GM23338 (cell line): ENCODE measurements at regions not wholly inside any gene's neighbourhood (a gene's known extent, or its start where the extent isn't known, plus 50 kb on each side); places are given as distances from the start of the nearest gene placed in this dataset.

Experiments
- ATAC-seq: fragments of 200-7000 bp; cut with Tn5 transposase; 3 replicates; pipeline ENCODE4 v1.9.1; 2020
- DNase-seq: peaks from one replicate; pipeline ENCODE4 v3.0.0-alpha.2; 2015; ENCODE audit warnings: low spot score
- H2AFZ ChIP-seq: fragments of 200-600 bp; sonication (generic); 2 replicates; pipeline ENCODE4 v1.8.0; 2016; ENCODE audit warnings: antibody characterized with exemption, mild to moderate bottlenecking, moderate library complexity
- H3F3A ChIP-seq: fragments of 200-600 bp; sonication (generic); replicated peaks from 2 replicates; pipeline ENCODE4 v1.8.0; 2017; ENCODE audit warnings: antibody characterized with exemption, mixed run types, low read depth
- H3K27ac ChIP-seq: fragments of 200-600 bp; sonication (generic); 2 replicates; pipeline ENCODE4 v1.6.1; 2016; ENCODE audit warnings: low read depth
- H3K27me3 ChIP-seq: fragments of 200-600 bp; sonication (generic); 2 replicates; pipeline ENCODE4 v1.8.0; 2016; ENCODE audit warnings: mild to moderate bottlenecking, mixed run types, moderate library complexity; ENCODE audit not compliant: insufficient read depth
- H3K36me3 ChIP-seq: fragments of 200-600 bp; sonication (generic); 2 replicates; pipeline ENCODE4 v1.8.0; 2016; ENCODE audit warnings: mild to moderate bottlenecking; ENCODE audit not compliant: insufficient read depth
- H3K4me1 ChIP-seq: fragments of 200-600 bp; sonication (generic); 2 replicates; pipeline ENCODE4 v1.8.0; 2016; ENCODE audit warnings: mild to moderate bottlenecking, moderate library complexity; ENCODE audit not compliant: insufficient read depth
- H3K4me2 ChIP-seq: fragments of 200-600 bp; sonication (generic); 2 replicates; pipeline ENCODE4 v1.7.1; 2017; ENCODE audit warnings: mixed run types
- H3K4me3 ChIP-seq: fragments of 200-600 bp; sonication (generic); 2 replicates; pipeline ENCODE4 v1.6.1; 2016; ENCODE audit warnings: mixed run types
- H3K79me2 ChIP-seq: fragments of 200-600 bp; sonication (generic); replicated peaks from 2 replicates; pipeline ENCODE4 v1.8.0; 2017; ENCODE audit warnings: mild to moderate bottlenecking; ENCODE audit not compliant: insufficient read depth
- H3K9me2 ChIP-seq: fragments of 200-600 bp; sonication (generic); 2 replicates; pipeline ENCODE4 v1.8.0; 2017; ENCODE audit not compliant: insufficient read depth
- H4K20me1 ChIP-seq: fragments of 200-600 bp; sonication (generic); replicated peaks from 2 replicates; pipeline ENCODE4 v1.8.0; 2017; ENCODE audit warnings: mild to moderate bottlenecking; ENCODE audit not compliant: insufficient read depth
- H3K27ac Mint-ChIP-seq: 2 replicates; pipeline ENCODE4 v1.8.0; 2020; ENCODE audit warnings: inconsistent platforms, mild to moderate bottlenecking, moderate library complexity, mixed read lengths
- H3K27me3 Mint-ChIP-seq: 3 replicates; pipeline ENCODE4 v1.8.0; 2022; ENCODE audit warnings: low read depth, mild to moderate bottlenecking, moderate library complexity, mixed read lengths, inconsistent platforms; ENCODE audit not compliant: insufficient read depth, poor library complexity
- H3K36me3 Mint-ChIP-seq: 3 replicates; pipeline ENCODE4 v1.8.0; 2021; ENCODE audit warnings: low read depth, mild to moderate bottlenecking, inconsistent platforms, moderate library complexity, mixed read lengths
- H3K4me1 Mint-ChIP-seq: 3 replicates; pipeline ENCODE4 v1.8.0; 2020; ENCODE audit warnings: mild to moderate bottlenecking, inconsistent platforms, mixed read lengths
- H3K4me3 Mint-ChIP-seq: 3 replicates; pipeline ENCODE4 v1.8.0; 2021; ENCODE audit warnings: moderate library complexity, mild to moderate bottlenecking, inconsistent platforms, mixed read lengths
- H3K9me3 Mint-ChIP-seq: 3 replicates; pipeline ENCODE4 v1.8.0; 2020; ENCODE audit warnings: moderate library complexity, mild to moderate bottlenecking, inconsistent platforms, mixed read lengths
- CREB1 ChIP-seq: fragments of 250-450 bp; sonication (Bioruptor Pico); IDR thresholded peaks from 2 replicates; pipeline ENCODE4 v1.5.0; 2020; ENCODE audit warnings: low read depth, mild to moderate bottlenecking, moderate library complexity
- ETS1 ChIP-seq: IDR thresholded peaks from 2 replicates; pipeline ENCODE4 v1.6.1; 2016; ENCODE audit warnings: antibody characterized with exemption
- EZH2 ChIP-seq: fragments of 200-600 bp; sonication (generic); IDR thresholded peaks from one replicate; pipeline ENCODE4 v1.8.0; 2017; ENCODE audit warnings: antibody characterized with exemption, mild to moderate bottlenecking, low read depth; ENCODE audit not compliant: unreplicated experiment
- EZH2phosphoT487 ChIP-seq: fragments of 200-600 bp; sonication (generic); IDR thresholded peaks from one replicate; pipeline ENCODE4 v1.8.1; 2018; ENCODE audit warnings: antibody characterized with exemption; ENCODE audit not compliant: unreplicated experiment
- POLR2AphosphoS5 ChIP-seq: IDR thresholded peaks from 2 replicates; pipeline ENCODE4 v1.6.1; 2016; ENCODE audit warnings: antibody characterized with exemption, low read depth
- ZNF114 ChIP-seq: fragments of 250-450 bp; sonication (Bioruptor Pico); IDR thresholded peaks from 2 replicates; pipeline ENCODE4 v1.5.0; 2020; ENCODE audit warnings: mild to moderate bottlenecking, moderate library complexity
- ZNF331 ChIP-seq: fragments of 250-450 bp; sonication (Bioruptor Pico); IDR thresholded peaks from 2 replicates; pipeline ENCODE4 v1.5.0; 2020; ENCODE audit warnings: low read depth, mild to moderate bottlenecking, moderate library complexity
- TF ChIP-seq, protein P1 (sequence below): fragments of 250-450 bp; sonication (Bioruptor Pico); IDR thresholded peaks from 2 replicates; pipeline ENCODE4 v1.5.0; 2020; ENCODE audit warnings: mild to moderate bottlenecking, moderate library complexity
- TF ChIP-seq, protein P2 (sequence below): IDR thresholded peaks from one replicate; pipeline ENCODE4 v1.6.1; 2018; ENCODE audit warnings: antibody characterized with exemption; ENCODE audit not compliant: unreplicated experiment

DNA sequence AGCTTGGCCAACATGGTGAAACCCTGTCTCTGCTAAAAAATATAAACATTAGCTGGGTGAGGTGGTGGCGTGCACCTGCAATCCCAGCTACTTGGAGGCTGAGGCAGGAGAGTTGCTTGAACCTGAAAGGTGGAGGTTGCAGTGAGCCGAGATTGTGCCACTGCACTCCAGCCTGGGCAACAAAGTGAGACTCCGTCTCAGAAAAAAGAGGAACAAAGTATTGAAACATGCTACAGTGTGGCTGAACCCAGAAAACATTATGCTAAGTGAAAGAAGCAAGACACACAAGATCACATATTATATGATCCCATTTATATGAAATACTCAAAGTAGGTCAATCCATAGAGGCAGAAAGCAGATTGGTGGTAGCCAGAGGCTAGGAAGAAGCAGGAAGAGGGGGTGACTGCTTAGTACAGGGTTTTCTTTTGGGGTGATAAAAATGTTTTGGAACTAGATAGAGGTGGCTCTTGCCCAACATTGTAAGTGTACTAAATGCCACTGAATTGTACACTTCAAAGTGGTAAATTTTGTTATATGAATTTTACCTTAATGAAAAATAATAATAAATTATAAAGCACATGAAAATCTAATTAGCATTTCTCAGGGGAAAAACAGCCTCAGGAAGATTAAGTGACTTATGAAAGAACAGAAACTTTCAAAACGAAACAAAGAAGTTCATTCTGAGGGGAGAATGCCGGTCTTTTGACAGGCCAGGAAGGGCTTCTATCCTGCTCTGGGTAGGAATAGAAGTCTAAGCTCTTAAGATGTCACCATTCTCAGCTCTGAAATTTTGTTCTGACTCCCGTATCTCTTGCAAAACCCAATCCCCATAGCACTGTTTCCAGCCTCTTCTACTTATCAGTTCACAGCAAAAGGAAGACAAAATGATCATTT, 161.1 kb upstream of the TBCA start:
- peaks cover 2% of the 10 kb centered on the region for H3K27me3 Mint-ChIP-seq
- peaks cover 5% of the 10 kb centered on the region for H3K9me2 ChIP-seq

More for the DNA sequence above, 161.1 kb upstream of the TBCA start:
- Histone ChIP-seq H3K4me2 (no peak overlapping the region), H2AFZ (no peak overlapping the region), H4K20me1 (no peaks in the 10 kb centered on the region), H3K79me2 (no peaks in the 10 kb centered on the region), H3K36me3 (no peaks in the 10 kb centered on the region), H3K4me1 (no peaks in the 10 kb centered on the region), H3K27ac (no peak overlapping the region), H3K27me3 (no peaks in the 10 kb centered on the region), H3K4me3 (no peak overlapping the region), H3F3A (no peaks in the 10 kb centered on the region)
- DNase-seq (no peak), ATAC-seq (no peak)
- Mint-ChIP-seq H3K36me3 (no peaks in the 10 kb centered on the region; the same call in 2 of the 3 replicates), H3K9me3 (peaks cover 3% of the 10 kb centered on the region; the same call in 2 of the 3 replicates), H3K4me1 (peaks cover 9% of the 10 kb centered on the region), H3K4me3 (no peak overlapping the region), H3K27ac (no peak overlapping the region)
- TF ChIP-seq EZH2phosphoT487 (no peak), EZH2 (no peak), ETS1 (no peak), ZNF114 (CRISPR knock-in tag) (no peak), CREB1 (CRISPR knock-in tag) (no peak), POLR2AphosphoS5 (no peak), ZNF331 (CRISPR knock-in tag) (no peak)
- TF ChIP-seq, protein P1, sequence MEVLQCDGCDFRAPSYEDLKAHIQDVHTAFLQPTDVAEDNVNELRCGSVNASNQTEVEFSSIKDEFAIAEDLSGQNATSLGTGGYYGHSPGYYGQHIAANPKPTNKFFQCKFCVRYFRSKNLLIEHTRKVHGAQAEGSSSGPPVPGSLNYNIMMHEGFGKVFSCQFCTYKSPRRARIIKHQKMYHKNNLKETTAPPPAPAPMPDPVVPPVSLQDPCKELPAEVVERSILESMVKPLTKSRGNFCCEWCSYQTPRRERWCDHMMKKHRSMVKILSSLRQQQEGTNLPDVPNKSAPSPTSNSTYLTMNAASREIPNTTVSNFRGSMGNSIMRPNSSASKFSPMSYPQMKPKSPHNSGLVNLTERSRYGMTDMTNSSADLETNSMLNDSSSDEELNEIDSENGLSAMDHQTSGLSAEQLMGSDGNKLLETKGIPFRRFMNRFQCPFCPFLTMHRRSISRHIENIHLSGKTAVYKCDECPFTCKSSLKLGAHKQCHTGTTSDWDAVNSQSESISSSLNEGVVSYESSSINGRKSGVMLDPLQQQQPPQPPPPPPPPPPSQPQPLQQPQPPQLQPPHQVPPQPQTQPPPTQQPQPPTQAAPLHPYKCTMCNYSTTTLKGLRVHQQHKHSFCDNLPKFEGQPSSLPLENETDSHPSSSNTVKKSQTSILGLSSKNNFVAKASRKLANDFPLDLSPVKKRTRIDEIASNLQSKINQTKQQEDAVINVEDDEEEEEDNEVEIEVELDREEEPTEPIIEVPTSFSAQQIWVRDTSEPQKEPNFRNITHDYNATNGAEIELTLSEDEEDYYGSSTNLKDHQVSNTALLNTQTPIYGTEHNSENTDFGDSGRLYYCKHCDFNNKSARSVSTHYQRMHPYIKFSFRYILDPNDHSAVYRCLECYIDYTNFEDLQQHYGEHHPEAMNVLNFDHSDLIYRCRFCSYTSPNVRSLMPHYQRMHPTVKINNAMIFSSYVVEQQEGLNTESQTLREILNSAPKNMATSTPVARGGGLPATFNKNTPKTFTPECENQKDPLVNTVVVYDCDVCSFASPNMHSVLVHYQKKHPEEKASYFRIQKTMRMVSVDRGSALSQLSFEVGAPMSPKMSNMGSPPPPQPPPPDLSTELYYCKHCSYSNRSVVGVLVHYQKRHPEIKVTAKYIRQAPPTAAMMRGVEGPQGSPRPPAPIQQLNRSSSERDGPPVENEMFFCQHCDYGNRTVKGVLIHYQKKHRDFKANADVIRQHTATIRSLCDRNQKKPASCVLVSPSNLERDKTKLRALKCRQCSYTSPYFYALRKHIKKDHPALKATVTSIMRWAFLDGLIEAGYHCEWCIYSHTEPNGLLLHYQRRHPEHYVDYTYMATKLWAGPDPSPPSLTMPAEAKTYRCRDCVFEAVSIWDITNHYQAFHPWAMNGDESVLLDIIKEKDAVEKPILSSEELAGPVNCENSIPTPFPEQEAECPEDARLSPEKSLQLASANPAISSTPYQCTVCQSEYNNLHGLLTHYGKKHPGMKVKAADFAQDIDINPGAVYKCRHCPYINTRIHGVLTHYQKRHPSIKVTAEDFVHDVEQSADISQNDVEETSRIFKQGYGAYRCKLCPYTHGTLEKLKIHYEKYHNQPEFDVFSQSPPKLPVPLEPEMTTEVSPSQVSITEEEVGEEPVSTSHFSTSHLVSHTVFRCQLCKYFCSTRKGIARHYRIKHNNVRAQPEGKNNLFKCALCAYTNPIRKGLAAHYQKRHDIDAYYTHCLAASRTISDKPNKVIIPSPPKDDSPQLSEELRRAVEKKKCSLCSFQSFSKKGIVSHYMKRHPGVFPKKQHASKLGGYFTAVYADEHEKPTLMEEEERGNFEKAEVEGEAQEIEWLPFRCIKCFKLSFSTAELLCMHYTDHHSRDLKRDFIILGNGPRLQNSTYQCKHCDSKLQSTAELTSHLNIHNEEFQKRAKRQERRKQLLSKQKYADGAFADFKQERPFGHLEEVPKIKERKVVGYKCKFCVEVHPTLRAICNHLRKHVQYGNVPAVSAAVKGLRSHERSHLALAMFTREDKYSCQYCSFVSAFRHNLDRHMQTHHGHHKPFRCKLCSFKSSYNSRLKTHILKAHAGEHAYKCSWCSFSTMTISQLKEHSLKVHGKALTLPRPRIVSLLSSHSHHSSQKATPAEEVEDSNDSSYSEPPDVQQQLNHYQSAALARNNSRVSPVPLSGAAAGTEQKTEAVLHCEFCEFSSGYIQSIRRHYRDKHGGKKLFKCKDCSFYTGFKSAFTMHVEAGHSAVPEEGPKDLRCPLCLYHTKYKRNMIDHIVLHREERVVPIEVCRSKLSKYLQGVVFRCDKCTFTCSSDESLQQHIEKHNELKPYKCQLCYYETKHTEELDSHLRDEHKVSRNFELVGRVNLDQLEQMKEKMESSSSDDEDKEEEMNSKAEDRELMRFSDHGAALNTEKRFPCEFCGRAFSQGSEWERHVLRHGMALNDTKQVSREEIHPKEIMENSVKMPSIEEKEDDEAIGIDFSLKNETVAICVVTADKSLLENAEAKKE = no peak
- TF ChIP-seq, protein P2, sequence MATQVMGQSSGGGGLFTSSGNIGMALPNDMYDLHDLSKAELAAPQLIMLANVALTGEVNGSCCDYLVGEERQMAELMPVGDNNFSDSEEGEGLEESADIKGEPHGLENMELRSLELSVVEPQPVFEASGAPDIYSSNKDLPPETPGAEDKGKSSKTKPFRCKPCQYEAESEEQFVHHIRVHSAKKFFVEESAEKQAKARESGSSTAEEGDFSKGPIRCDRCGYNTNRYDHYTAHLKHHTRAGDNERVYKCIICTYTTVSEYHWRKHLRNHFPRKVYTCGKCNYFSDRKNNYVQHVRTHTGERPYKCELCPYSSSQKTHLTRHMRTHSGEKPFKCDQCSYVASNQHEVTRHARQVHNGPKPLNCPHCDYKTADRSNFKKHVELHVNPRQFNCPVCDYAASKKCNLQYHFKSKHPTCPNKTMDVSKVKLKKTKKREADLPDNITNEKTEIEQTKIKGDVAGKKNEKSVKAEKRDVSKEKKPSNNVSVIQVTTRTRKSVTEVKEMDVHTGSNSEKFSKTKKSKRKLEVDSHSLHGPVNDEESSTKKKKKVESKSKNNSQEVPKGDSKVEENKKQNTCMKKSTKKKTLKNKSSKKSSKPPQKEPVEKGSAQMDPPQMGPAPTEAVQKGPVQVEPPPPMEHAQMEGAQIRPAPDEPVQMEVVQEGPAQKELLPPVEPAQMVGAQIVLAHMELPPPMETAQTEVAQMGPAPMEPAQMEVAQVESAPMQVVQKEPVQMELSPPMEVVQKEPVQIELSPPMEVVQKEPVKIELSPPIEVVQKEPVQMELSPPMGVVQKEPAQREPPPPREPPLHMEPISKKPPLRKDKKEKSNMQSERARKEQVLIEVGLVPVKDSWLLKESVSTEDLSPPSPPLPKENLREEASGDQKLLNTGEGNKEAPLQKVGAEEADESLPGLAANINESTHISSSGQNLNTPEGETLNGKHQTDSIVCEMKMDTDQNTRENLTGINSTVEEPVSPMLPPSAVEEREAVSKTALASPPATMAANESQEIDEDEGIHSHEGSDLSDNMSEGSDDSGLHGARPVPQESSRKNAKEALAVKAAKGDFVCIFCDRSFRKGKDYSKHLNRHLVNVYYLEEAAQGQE = no peak
